Right ventricle myocardium superior (tissue), 1 donor: ENCODE measurements at regions not wholly inside any gene's neighbourhood (a gene's known extent, or its start where the extent isn't known, plus 50 kb on each side); places are given as distances from the start of the nearest gene placed in this dataset.

Experiments used
- ATAC-seq: fragments of 200-7000 bp; cut with Tn5 transposase; one replicate; pipeline ENCODE4 v1.9.1; 2020; ENCODE audit warnings: mild to moderate bottlenecking; ENCODE audit not compliant: poor library complexity
- DNase-seq: peaks from one replicate; pipeline ENCODE4 v3.0.0-alpha.2; 2020
- intact Hi-C: fragments of 100-400 bp; cut with DNase I; formaldehyde crosslinking; loops from one replicate; pipeline ENCODE4 v1.11.2; 2022
- donor health status: DM: no; HTN: yes; CAD: no; lungs with severe emphysema.

GRCh38 chr17:53979991-53980390, 157.3 kb downstream of the KIF2B start:
- ATAC-seq: no peak
- intact Hi-C loops: no loop called here
- no peak for DNase-seq

- intact Hi-C loops: no loop called here
- no peak for ATAC-seq
Measured at GRCh38 chr17:53996131-53996530, 173.4 kb downstream of the KIF2B start.

GRCh38 chr17:53996890-53997289, 174.2 kb downstream of the KIF2B start:
- no peak for ATAC-seq
- DNase-seq: no peak
- intact Hi-C loops: no loop called here

More at GRCh38 chr17:53996131-53996530, 173.4 kb downstream of the KIF2B start:
- DNase-seq: no peak

- intact Hi-C loops: no loop called here
- no peak for ATAC-seq
- no peak for DNase-seq
Measured at GRCh38 chr17:54007855-54008254, 185.1 kb downstream of the KIF2B start.

- ATAC-seq (no peak), DNase-seq (no peak)
- intact Hi-C loops: no loop called here
Measured at GRCh38 chr17:54009502-54009901, 186.8 kb downstream of the KIF2B start.

- intact Hi-C loops: no loop called here
- ATAC-seq (no peak), DNase-seq (no peak)
Measured at GRCh38 chr17:54013072-54013471, 190.3 kb downstream of the KIF2B start.

GRCh38 chr17:54015734-54016133, 193.0 kb downstream of the KIF2B start:
- intact Hi-C loops: no loop called here
- no peak for ATAC-seq
- DNase-seq: no peak

- ATAC-seq (no peak), DNase-seq (no peak)
- intact Hi-C loops: no loop called here
Measured at GRCh38 chr17:54021418-54021817, 198.7 kb downstream of the KIF2B start.

GRCh38 chr17:54028986-54029580, 206.4 kb downstream of the KIF2B start:
- intact Hi-C loops: no loop called here
- ATAC-seq (no peak), DNase-seq (no peak)

- ATAC-seq (no peak), DNase-seq (no peak)
- intact Hi-C loops: no loop called here
Measured at GRCh38 chr17:54029986-54030385, 207.3 kb downstream of the KIF2B start.

GRCh38 chr17:54046570-54046969, 223.8 kb downstream of the KIF2B start:
- intact Hi-C loops: no loop called here
- no peak for ATAC-seq

GRCh38 chr17:54063639-54064038, 240.9 kb downstream of the KIF2B start:
- intact Hi-C loops: no loop called here
- ATAC-seq: no peak
- no peak for DNase-seq

More at GRCh38 chr17:54046570-54046969, 223.8 kb downstream of the KIF2B start:
- no peak for DNase-seq

- no peak for DNase-seq
- no peak for ATAC-seq
- intact Hi-C loops: no loop called here
Measured at GRCh38 chr17:54085020-54085419, 262.3 kb downstream of the KIF2B start.

GRCh38 chr17:54085934-54086333, 263.2 kb downstream of the KIF2B start:
- no peak for DNase-seq
- no peak for ATAC-seq
- intact Hi-C loops: no loop called here

- intact Hi-C loops: no loop called here
- ATAC-seq: no peak
- DNase-seq: no peak
Measured at GRCh38 chr17:54096216-54096615, 273.5 kb downstream of the KIF2B start.

GRCh38 chr17:54099221-54099620, 276.5 kb downstream of the KIF2B start:
- ATAC-seq (no peak), DNase-seq (no peak)
- intact Hi-C loops: no loop called here

GRCh38 chr17:54102246-54102645, 279.5 kb downstream of the KIF2B start:
- ATAC-seq: no peak
- DNase-seq: no peak
- intact Hi-C loops: no loop called here

- ATAC-seq: no peak
- intact Hi-C loops: no loop called here
- no peak for DNase-seq
Measured at GRCh38 chr17:54111576-54111975, 288.8 kb downstream of the KIF2B start.

- no peak for DNase-seq
- no peak for ATAC-seq
- intact Hi-C loops: no loop called here
Measured at GRCh38 chr17:54117452-54117851, 294.7 kb downstream of the KIF2B start.

GRCh38 chr17:54124456-54124855, 301.7 kb downstream of the KIF2B start:
- intact Hi-C loops: no loop called here
- ATAC-seq: no peak
- DNase-seq: no peak

- ATAC-seq: no peak
- DNase-seq: no peak
- intact Hi-C loops: no loop called here
Measured at GRCh38 chr17:54153423-54153822, 330.7 kb downstream of the KIF2B start.
